ENCODE measurements at regions not wholly inside any gene's neighbourhood (a gene's known extent, or its start where the extent isn't known, plus 50 kb on each side); places are given as distances from the start of the nearest gene placed in this dataset.

DNA sequence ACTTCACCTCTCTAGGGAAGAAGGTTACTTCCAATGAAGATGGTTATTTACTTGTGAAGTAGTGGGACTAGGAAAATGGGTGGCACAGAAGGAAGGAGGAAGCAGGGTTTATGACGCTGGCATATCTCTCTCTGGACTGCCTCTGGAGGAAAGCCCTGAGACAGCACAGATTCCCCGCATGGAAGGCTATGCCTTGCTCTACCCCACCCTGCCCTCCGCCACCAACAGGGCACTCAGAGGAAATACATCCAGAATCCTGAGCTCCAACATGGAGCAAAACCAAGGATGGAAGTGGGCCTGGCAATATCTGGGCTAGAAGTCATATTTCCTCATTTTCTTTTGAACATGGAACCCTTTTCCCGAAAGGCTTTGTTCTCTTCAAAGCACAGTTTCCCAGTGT is 346.9 kb downstream of the ZSWIM6 start:
- H3K27me3 Mint-ChIP-seq = peaks cover 5 to 42% of the 10 kb centered on the region in 2 donors
- no peaks in the 10 kb centered on the region for H3K27me3 ChIP-seq (ENCODE audit: insufficient read depth, low read length, poor library complexity, severe bottlenecking)
- ChIA-PET POLR2A (no interaction called here), CTCF (no interaction called here)
- no peaks in the 10 kb centered on the region for H3K4me1 Mint-ChIP-seq
- H3K27ac ChIP-seq (ENCODE audit: low read depth, low read length) = no peak overlapping the region
- H3K9me3 Mint-ChIP-seq = no peaks in the 10 kb centered on the region
- H3K27ac Mint-ChIP-seq = no peak overlapping the region
- H3K36me3 ChIP-seq (ENCODE audit: insufficient read depth, low read length) = no peaks in the 10 kb centered on the region
- H3K4me3 ChIP-seq (ENCODE audit: low read length) = no peak overlapping the region
- no peak overlapping the region for H3K4me3 Mint-ChIP-seq
- H3K4me1 ChIP-seq (ENCODE audit: insufficient read depth, low read length) = no peaks in the 10 kb centered on the region
- H3K9me3 ChIP-seq (ENCODE audit: low read length) = no peaks in the 10 kb centered on the region
- H3K36me3 Mint-ChIP-seq = no peaks in the 10 kb centered on the region
- no peak for DNase-seq

- ChIA-PET CTCF (no interaction called here), POLR2A (no interaction called here)
- H3K36me3 ChIP-seq (ENCODE audit: insufficient read depth, low read length) = no peaks in the 10 kb centered on the region
- H3K4me3 ChIP-seq (ENCODE audit: low read length) = no peak overlapping the region
- Mint-ChIP-seq H3K27me3 (peaks cover 7 to 40% of the 10 kb centered on the region in 2 donors), H3K36me3 (no peaks in the 10 kb centered on the region), H3K9me3 (no peaks in the 10 kb centered on the region), H3K4me3 (no peak overlapping the region), H3K27ac (peak overlapping the region in 1 of 8 donors; percentile 52), H3K4me1 (no peaks in the 10 kb centered on the region)
- DNase-seq = no peak
- H3K4me1 ChIP-seq (ENCODE audit: insufficient read depth, low read length) = no peaks in the 10 kb centered on the region
- no peaks in the 10 kb centered on the region for H3K9me3 ChIP-seq (ENCODE audit: low read length)
- no peaks in the 10 kb centered on the region for H3K27me3 ChIP-seq (ENCODE audit: insufficient read depth, low read length, poor library complexity, severe bottlenecking)
- no peak overlapping the region for H3K27ac ChIP-seq (ENCODE audit: low read depth, low read length)
Observed at GRCh38 chr5:61679562-61679961, 347.5 kb downstream of the ZSWIM6 start.

GRCh38 chr5:61680247-61680646 is 348.2 kb downstream of the ZSWIM6 start:
- H3K36me3 ChIP-seq (ENCODE audit: insufficient read depth, low read length) = no peaks in the 10 kb centered on the region
- no peak overlapping the region for H3K27ac Mint-ChIP-seq
- no peaks in the 10 kb centered on the region for H3K27me3 ChIP-seq (ENCODE audit: insufficient read depth, low read length, poor library complexity, severe bottlenecking)
- H3K4me1 Mint-ChIP-seq = no peaks in the 10 kb centered on the region
- CTCF ChIA-PET = no interaction called here
- POLR2A ChIA-PET = no interaction called here
- no peaks in the 10 kb centered on the region for H3K36me3 Mint-ChIP-seq
- no peaks in the 10 kb centered on the region for H3K4me1 ChIP-seq (ENCODE audit: insufficient read depth, low read length)
- H3K27me3 Mint-ChIP-seq = peaks cover 4 to 38% of the 10 kb centered on the region in 2 donors
- no peak overlapping the region for H3K4me3 ChIP-seq (ENCODE audit: low read length)
- no peaks in the 10 kb centered on the region for H3K9me3 ChIP-seq (ENCODE audit: low read length)
- no peaks in the 10 kb centered on the region for H3K9me3 Mint-ChIP-seq
- H3K4me3 Mint-ChIP-seq = no peak overlapping the region
- H3K27ac ChIP-seq (ENCODE audit: low read depth, low read length) = no peak overlapping the region
- no peak for DNase-seq

DNA sequence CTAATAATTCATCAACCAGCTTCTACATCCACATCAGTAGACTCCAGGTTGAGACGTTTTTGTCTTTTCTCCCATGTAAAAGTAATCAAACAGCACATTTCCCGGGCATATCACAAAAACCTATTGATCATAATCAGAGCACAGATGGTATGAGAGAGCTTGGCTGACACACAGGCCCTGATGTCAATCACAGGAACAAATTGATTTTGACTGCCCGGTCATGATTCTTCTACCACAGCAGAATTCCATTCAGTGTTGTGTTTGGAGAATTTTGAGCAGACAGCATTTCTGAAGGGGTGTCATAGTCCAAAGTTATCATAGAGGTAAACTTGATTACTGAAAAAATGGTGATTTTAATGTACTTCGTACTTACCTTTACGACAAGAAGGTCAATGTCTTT is 351.1 kb downstream of the ZSWIM6 start:
- CTCF ChIA-PET = interaction anchor here (0.8 kb wide), 1 partner anchor 25 kb away, joined by 3 read pairs; no protein-coding TSS in a partner anchor
- POLR2A ChIA-PET = no interaction called here
- no peaks in the 10 kb centered on the region for H3K4me1 ChIP-seq (ENCODE audit: insufficient read depth, low read length)
- H3K27me3 Mint-ChIP-seq = peaks cover 4 to 46% of the 10 kb centered on the region in 2 donors
- H3K4me1 Mint-ChIP-seq = no peaks in the 10 kb centered on the region
- no peaks in the 10 kb centered on the region for H3K36me3 ChIP-seq (ENCODE audit: insufficient read depth, low read length)
- no peaks in the 10 kb centered on the region for H3K27me3 ChIP-seq (ENCODE audit: insufficient read depth, low read length, poor library complexity, severe bottlenecking)
- no peak overlapping the region for H3K4me3 Mint-ChIP-seq
- no peaks in the 10 kb centered on the region for H3K9me3 Mint-ChIP-seq
- H3K36me3 Mint-ChIP-seq = peaks cover 0 to 1% (median 0%) of the 10 kb centered on the region in 3 donors
- H3K4me3 ChIP-seq (ENCODE audit: low read length) = no peak overlapping the region
- DNase-seq = no peak
- H3K9me3 ChIP-seq (ENCODE audit: low read length) = no peaks in the 10 kb centered on the region
- no peak overlapping the region for H3K27ac Mint-ChIP-seq
- no peak overlapping the region for H3K27ac ChIP-seq (ENCODE audit: low read depth, low read length)

DNA sequence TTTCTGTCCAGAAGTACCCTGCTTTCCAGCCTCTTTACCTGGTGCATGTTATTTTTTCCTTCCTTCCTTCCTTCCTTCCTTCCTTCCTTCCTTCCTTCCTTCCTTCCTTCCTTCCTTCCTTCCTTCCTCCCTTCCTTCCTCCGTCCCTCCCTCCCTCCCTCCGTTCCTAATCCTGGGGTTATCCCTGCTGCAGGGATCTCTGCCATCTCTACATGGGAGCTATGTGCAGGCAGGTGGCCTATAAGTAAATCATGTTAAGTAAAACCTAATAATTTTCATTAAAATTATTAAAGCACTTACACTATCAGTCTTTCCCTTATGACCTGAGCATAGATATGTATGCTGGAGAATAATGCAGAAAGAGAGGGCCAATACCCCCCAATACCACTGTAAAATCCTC is 351.9 kb downstream of the ZSWIM6 start:
- Mint-ChIP-seq H3K27me3 (peaks cover 2 to 41% of the 10 kb centered on the region in 2 donors), H3K4me1 (no peaks in the 10 kb centered on the region), H3K36me3 (peaks cover 0 to 1% (median 0%) of the 10 kb centered on the region in 3 donors), H3K4me3 (no peak overlapping the region), H3K9me3 (no peaks in the 10 kb centered on the region), H3K27ac (no peak overlapping the region)
- H3K4me1 ChIP-seq (ENCODE audit: insufficient read depth, low read length) = no peaks in the 10 kb centered on the region
- no peaks in the 10 kb centered on the region for H3K27me3 ChIP-seq (ENCODE audit: insufficient read depth, low read length, poor library complexity, severe bottlenecking)
- no peak overlapping the region for H3K4me3 ChIP-seq (ENCODE audit: low read length)
- POLR2A ChIA-PET = no interaction called here
- no peak for DNase-seq
- CTCF ChIA-PET = interaction anchor here (0.8 kb wide), 1 partner anchor 26 kb away, joined by 3 read pairs; no protein-coding TSS in a partner anchor
- H3K27ac ChIP-seq (ENCODE audit: low read depth, low read length) = no peak overlapping the region
- no peaks in the 10 kb centered on the region for H3K9me3 ChIP-seq (ENCODE audit: low read length)
- no peaks in the 10 kb centered on the region for H3K36me3 ChIP-seq (ENCODE audit: insufficient read depth, low read length)

- peaks cover 0 to 1% (median 0%) of the 10 kb centered on the region in 3 donors for H3K36me3 Mint-ChIP-seq
- no peaks in the 10 kb centered on the region for H3K9me3 ChIP-seq (ENCODE audit: low read length)
- H3K27me3 ChIP-seq (ENCODE audit: insufficient read depth, low read length, poor library complexity, severe bottlenecking) = no peaks in the 10 kb centered on the region
- no peak overlapping the region for H3K4me3 Mint-ChIP-seq
- H3K27me3 Mint-ChIP-seq = peaks cover 2 to 44% of the 10 kb centered on the region in 2 donors
- peaks cover 0 to 5% (median 0%) of the 10 kb centered on the region in 5 donors for H3K9me3 Mint-ChIP-seq
- no peak overlapping the region for H3K27ac Mint-ChIP-seq
- no peak for DNase-seq
- H3K4me1 ChIP-seq (ENCODE audit: insufficient read depth, low read length) = no peaks in the 10 kb centered on the region
- H3K4me3 ChIP-seq (ENCODE audit: low read length) = no peak overlapping the region
- POLR2A ChIA-PET = no interaction called here
- H3K36me3 ChIP-seq (ENCODE audit: insufficient read depth, low read length) = no peaks in the 10 kb centered on the region
- H3K4me1 Mint-ChIP-seq = no peaks in the 10 kb centered on the region
- CTCF ChIA-PET = no interaction called here
- no peak overlapping the region for H3K27ac ChIP-seq (ENCODE audit: low read depth, low read length)
Observed at GRCh38 chr5:61686491-61687257, 354.6 kb downstream of the ZSWIM6 start.

DNA sequence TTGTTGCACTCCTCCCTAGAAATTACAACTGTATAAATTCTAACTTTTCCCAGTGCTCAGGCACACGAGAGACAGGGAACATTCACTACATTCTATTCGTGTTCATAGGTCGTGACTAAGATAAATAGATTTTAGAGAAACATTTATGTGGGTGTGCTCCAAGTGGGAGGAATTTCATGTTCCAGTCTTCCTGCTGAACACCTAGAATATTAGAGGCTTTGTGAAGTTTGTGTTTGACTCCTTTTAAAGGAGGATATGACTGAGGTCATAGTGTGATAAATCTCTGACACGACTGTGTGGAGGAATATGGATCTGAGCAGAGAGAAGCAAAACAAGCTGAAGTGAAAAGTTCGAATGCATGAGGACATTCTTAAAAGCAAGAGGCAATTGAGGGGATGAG is 355.3 kb downstream of the ZSWIM6 start:
- POLR2A ChIA-PET = no interaction called here
- H3K36me3 ChIP-seq (ENCODE audit: insufficient read depth, low read length) = no peaks in the 10 kb centered on the region
- no peaks in the 10 kb centered on the region for H3K27me3 ChIP-seq (ENCODE audit: insufficient read depth, low read length, poor library complexity, severe bottlenecking)
- H3K4me1 ChIP-seq (ENCODE audit: insufficient read depth, low read length) = no peaks in the 10 kb centered on the region
- DNase-seq = no peak
- H3K27me3 Mint-ChIP-seq = peaks cover 2 to 39% of the 10 kb centered on the region in 2 donors
- H3K9me3 ChIP-seq (ENCODE audit: low read length) = no peaks in the 10 kb centered on the region
- H3K4me1 Mint-ChIP-seq = no peaks in the 10 kb centered on the region
- peaks cover 0 to 1% (median 0%) of the 10 kb centered on the region in 3 donors for H3K36me3 Mint-ChIP-seq
- H3K4me3 Mint-ChIP-seq = no peak overlapping the region
- no peak overlapping the region for H3K27ac Mint-ChIP-seq
- no peak overlapping the region for H3K4me3 ChIP-seq (ENCODE audit: low read length)
- no peak overlapping the region for H3K27ac ChIP-seq (ENCODE audit: low read depth, low read length)
- CTCF ChIA-PET = no interaction called here
- H3K9me3 Mint-ChIP-seq = peaks cover 0 to 7% (median 0%) of the 10 kb centered on the region in 5 donors

DNA sequence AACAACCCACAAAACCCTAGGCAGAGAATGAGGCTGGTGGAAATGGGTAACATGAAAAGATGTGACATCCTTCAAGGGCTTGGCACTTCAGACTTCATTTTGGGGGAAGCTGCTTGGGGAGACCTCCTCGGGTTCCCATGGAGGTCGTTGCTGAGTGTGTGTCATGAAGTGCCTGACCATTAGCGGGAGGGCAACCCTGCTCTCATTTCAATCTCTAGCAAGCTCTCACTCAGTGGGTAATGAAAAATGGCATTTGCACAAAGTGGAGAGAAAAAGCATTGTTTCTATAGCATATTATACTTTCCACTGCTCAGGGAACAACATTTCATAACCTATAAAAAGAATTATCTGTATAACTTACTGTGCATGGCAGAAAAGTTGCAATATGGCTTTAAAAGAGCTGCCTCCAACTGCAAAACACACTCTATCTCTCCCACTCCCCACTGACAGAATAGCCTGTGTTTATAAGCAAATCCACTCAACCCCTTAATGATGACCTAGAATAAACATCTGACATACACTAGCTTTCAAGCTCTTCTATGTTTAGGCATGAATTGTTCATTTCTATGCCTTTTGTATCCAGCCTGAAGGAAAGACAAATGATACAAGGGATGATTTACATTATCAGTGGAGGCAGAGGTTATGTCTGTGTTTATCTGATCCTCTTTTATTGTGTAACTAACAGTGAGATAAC is 357.2 kb downstream of the ZSWIM6 start:
- DNase-seq = no peak
- no peaks in the 10 kb centered on the region for H3K36me3 ChIP-seq (ENCODE audit: insufficient read depth, low read length)
- no peaks in the 10 kb centered on the region for H3K4me1 ChIP-seq (ENCODE audit: insufficient read depth, low read length)
- H3K27ac Mint-ChIP-seq = no peak overlapping the region
- H3K27ac ChIP-seq (ENCODE audit: low read depth, low read length) = no peak overlapping the region
- H3K27me3 Mint-ChIP-seq = peaks cover 2 to 37% of the 10 kb centered on the region in 2 donors
- H3K27me3 ChIP-seq (ENCODE audit: insufficient read depth, low read length, poor library complexity, severe bottlenecking) = no peaks in the 10 kb centered on the region
- H3K36me3 Mint-ChIP-seq = peaks cover 0 to 1% (median 0%) of the 10 kb centered on the region in 3 donors
- H3K4me1 Mint-ChIP-seq = no peaks in the 10 kb centered on the region
- POLR2A ChIA-PET = no interaction called here
- H3K9me3 ChIP-seq (ENCODE audit: low read length) = no peaks in the 10 kb centered on the region
- no peak overlapping the region for H3K4me3 Mint-ChIP-seq
- no peak overlapping the region for H3K4me3 ChIP-seq (ENCODE audit: low read length)
- CTCF ChIA-PET = no interaction called here
- H3K9me3 Mint-ChIP-seq = peaks cover 0 to 10% (median 5%) of the 10 kb centered on the region in 5 donors
